ENCODE measurements at regions not wholly inside any gene's neighbourhood (a gene's known extent, or its start where the extent isn't known, plus 50 kb on each side); places are given as distances from the start of the nearest gene placed in this dataset.
A peak's percentile ranks its signal among the peaks of the same experiment; 100 is the strongest.

- Histone ChIP-seq H3K9me3 (replicated peaks; ENCODE audit: control insufficient read depth, low read depth, low read length) (peaks cover 8% of the 10 kb centered on the region), H3K27ac (ENCODE audit: low read length) (no peak overlapping the region), H3K36me3 (ENCODE audit: control insufficient read depth, insufficient read depth, low read length) (no peaks in the 10 kb centered on the region), H3K27me3 (ENCODE audit: control insufficient read depth, insufficient read depth, low read length) (peaks cover 14% of the 10 kb centered on the region), H3K4me1 (ENCODE audit: control insufficient read depth, insufficient read depth, low read length) (peaks cover 47% of the 10 kb centered on the region), H3K4me3 (ENCODE audit: low read length) (no peak overlapping the region)
- 19% methylated on average over 11 of the region's 22 CpGs for WGBS (ENCODE audit: insufficient coverage)
- no peak for DNase-seq
These were observed 228.1 kb downstream of the MN1 start for GRCh38 chr22:27573280-27574001.

- Histone ChIP-seq H3K27me3 (ENCODE audit: control insufficient read depth, insufficient read depth, low read length) (peaks cover 13% of the 10 kb centered on the region), H3K27ac (ENCODE audit: low read length) (no peak overlapping the region), H3K36me3 (ENCODE audit: control insufficient read depth, insufficient read depth, low read length) (no peaks in the 10 kb centered on the region), H3K4me1 (ENCODE audit: control insufficient read depth, insufficient read depth, low read length) (peaks cover 47% of the 10 kb centered on the region), H3K4me3 (ENCODE audit: low read length) (no peak overlapping the region), H3K9me3 (replicated peaks; ENCODE audit: control insufficient read depth, low read depth, low read length) (peaks cover 8% of the 10 kb centered on the region)
- DNase-seq: no peak
- 72% methylated on average over 7 of the region's 7 CpGs for WGBS (ENCODE audit: insufficient coverage)
These were observed 227.6 kb downstream of the MN1 start for GRCh38 chr22:27574002-27574366.

GRCh38 chr22:27574651-27575050 is 226.9 kb downstream of the MN1 start:
- no peaks in the 10 kb centered on the region for H3K36me3 ChIP-seq (ENCODE audit: control insufficient read depth, insufficient read depth, low read length)
- WGBS (ENCODE audit: insufficient coverage): 71% methylated on average over 5 of the region's 9 CpGs
- peak overlapping the region; percentile 3 for H3K27ac ChIP-seq (ENCODE audit: low read length)
- H3K9me3 ChIP-seq (replicated peaks; ENCODE audit: control insufficient read depth, low read depth, low read length): peaks cover 8% of the 10 kb centered on the region
- peaks cover 50% of the 10 kb centered on the region for H3K4me1 ChIP-seq (ENCODE audit: control insufficient read depth, insufficient read depth, low read length)
- H3K4me3 ChIP-seq (ENCODE audit: low read length): no peak overlapping the region
- no peak for DNase-seq
- H3K27me3 ChIP-seq (ENCODE audit: control insufficient read depth, insufficient read depth, low read length): peaks cover 13% of the 10 kb centered on the region

GRCh38 chr22:27575348-27575747 is 226.2 kb downstream of the MN1 start:
- Histone ChIP-seq H3K4me3 (ENCODE audit: low read length) (no peak overlapping the region), H3K4me1 (ENCODE audit: control insufficient read depth, insufficient read depth, low read length) (peaks cover 54% of the 10 kb centered on the region), H3K27me3 (ENCODE audit: control insufficient read depth, insufficient read depth, low read length) (peaks cover 13% of the 10 kb centered on the region), H3K9me3 (replicated peaks; ENCODE audit: control insufficient read depth, low read depth, low read length) (peaks cover 8% of the 10 kb centered on the region), H3K27ac (ENCODE audit: low read length) (peak overlapping the region; percentile 3), H3K36me3 (ENCODE audit: control insufficient read depth, insufficient read depth, low read length) (no peaks in the 10 kb centered on the region)
- 77% methylated on average over 5 of the region's 8 CpGs for WGBS (ENCODE audit: insufficient coverage)
- DNase-seq: no peak

- Histone ChIP-seq H3K4me3 (ENCODE audit: low read length) (no peak overlapping the region), H3K27ac (ENCODE audit: low read length) (no peak overlapping the region), H3K9me3 (replicated peaks; ENCODE audit: control insufficient read depth, low read depth, low read length) (peaks cover 8% of the 10 kb centered on the region), H3K4me1 (ENCODE audit: control insufficient read depth, insufficient read depth, low read length) (peaks cover 62% of the 10 kb centered on the region), H3K36me3 (ENCODE audit: control insufficient read depth, insufficient read depth, low read length) (no peaks in the 10 kb centered on the region), H3K27me3 (ENCODE audit: control insufficient read depth, insufficient read depth, low read length) (peaks cover 13% of the 10 kb centered on the region)
- WGBS (ENCODE audit: insufficient coverage): 32% methylated on average over 9 of the region's 9 CpGs
- peak; percentile 68 for DNase-seq
These were observed 225.1 kb downstream of the MN1 start for GRCh38 chr22:27576413-27576812.

- 18% methylated on average over 16 of the region's 20 CpGs for WGBS (ENCODE audit: insufficient coverage)
- DNase-seq: peak; percentile 91
These were observed 224.6 kb downstream of the MN1 start for GRCh38 chr22:27576815-27577573.

GRCh38 chr22:27577574-27577969 is 224.0 kb downstream of the MN1 start:
- Histone ChIP-seq H3K9me3 (replicated peaks; ENCODE audit: control insufficient read depth, low read depth, low read length) (peaks cover under 1% of the 10 kb centered on the region), H3K36me3 (ENCODE audit: control insufficient read depth, insufficient read depth, low read length) (no peaks in the 10 kb centered on the region), H3K27ac (ENCODE audit: low read length) (peak overlapping the region; percentile 82), H3K4me3 (ENCODE audit: low read length) (no peak overlapping the region), H3K4me1 (ENCODE audit: control insufficient read depth, insufficient read depth, low read length) (peaks cover 72% of the 10 kb centered on the region), H3K27me3 (ENCODE audit: control insufficient read depth, insufficient read depth, low read length) (peaks cover 6% of the 10 kb centered on the region)
- WGBS (ENCODE audit: insufficient coverage): 70% methylated on average over 7 of the region's 12 CpGs
- no peak for DNase-seq

More at GRCh38 chr22:27576815-27577573, 224.6 kb downstream of the MN1 start:
- H3K9me3 ChIP-seq (replicated peaks; ENCODE audit: control insufficient read depth, low read depth, low read length): peaks cover 6% of the 10 kb centered on the region
- peaks cover 68% of the 10 kb centered on the region for H3K4me1 ChIP-seq (ENCODE audit: control insufficient read depth, insufficient read depth, low read length)
- H3K27me3 ChIP-seq (ENCODE audit: control insufficient read depth, insufficient read depth, low read length): peaks cover 9% of the 10 kb centered on the region
- H3K27ac ChIP-seq (ENCODE audit: low read length): peak overlapping the region; percentile 82
- H3K4me3 ChIP-seq (ENCODE audit: low read length): no peak overlapping the region
- no peaks in the 10 kb centered on the region for H3K36me3 ChIP-seq (ENCODE audit: control insufficient read depth, insufficient read depth, low read length)

GRCh38 chr22:27578937-27579617 is 222.5 kb downstream of the MN1 start:
- Histone ChIP-seq H3K9me3 (replicated peaks; ENCODE audit: control insufficient read depth, low read depth, low read length) (no peaks in the 10 kb centered on the region), H3K27me3 (ENCODE audit: control insufficient read depth, insufficient read depth, low read length) (peaks cover 3% of the 10 kb centered on the region), H3K4me3 (ENCODE audit: low read length) (no peak overlapping the region), H3K4me1 (ENCODE audit: control insufficient read depth, insufficient read depth, low read length) (peaks cover 77% of the 10 kb centered on the region), H3K27ac (ENCODE audit: low read length) (no peak overlapping the region), H3K36me3 (ENCODE audit: control insufficient read depth, insufficient read depth, low read length) (no peaks in the 10 kb centered on the region)
- DNase-seq: peak; percentile 48
- WGBS (ENCODE audit: insufficient coverage): 57% methylated on average over 4 of the region's 6 CpGs

GRCh38 chr22:27580311-27580897 is 221.2 kb downstream of the MN1 start:
- H3K9me3 ChIP-seq (replicated peaks; ENCODE audit: control insufficient read depth, low read depth, low read length): no peaks in the 10 kb centered on the region
- H3K27ac ChIP-seq (ENCODE audit: low read length): no peak overlapping the region
- no peaks in the 10 kb centered on the region for H3K27me3 ChIP-seq (ENCODE audit: control insufficient read depth, insufficient read depth, low read length)
- H3K4me1 ChIP-seq (ENCODE audit: control insufficient read depth, insufficient read depth, low read length): peaks cover 68% of the 10 kb centered on the region
- WGBS (ENCODE audit: insufficient coverage): 91% methylated on average over 13 of the region's 13 CpGs
- no peak for DNase-seq
- H3K4me3 ChIP-seq (ENCODE audit: low read length): no peak overlapping the region
- H3K36me3 ChIP-seq (ENCODE audit: control insufficient read depth, insufficient read depth, low read length): no peaks in the 10 kb centered on the region

- Histone ChIP-seq H3K27ac (ENCODE audit: low read length) (peak overlapping the region; percentile 94), H3K27me3 (ENCODE audit: control insufficient read depth, insufficient read depth, low read length) (no peaks in the 10 kb centered on the region), H3K4me3 (ENCODE audit: low read length) (no peak overlapping the region), H3K36me3 (ENCODE audit: control insufficient read depth, insufficient read depth, low read length) (no peaks in the 10 kb centered on the region), H3K4me1 (ENCODE audit: control insufficient read depth, insufficient read depth, low read length) (peaks cover 61% of the 10 kb centered on the region), H3K9me3 (replicated peaks; ENCODE audit: control insufficient read depth, low read depth, low read length) (no peaks in the 10 kb centered on the region)
- WGBS (ENCODE audit: insufficient coverage): 72% methylated on average over 8 of the region's 8 CpGs
- peak; percentile 60 for DNase-seq
These were observed 220.3 kb downstream of the MN1 start for GRCh38 chr22:27581236-27581635.
